DND-41 (cell line): ENCODE measurements at regions not wholly inside any gene's neighbourhood (a gene's known extent, or its start where the extent isn't known, plus 50 kb on each side); places are given as distances from the start of the nearest gene placed in this dataset.

Experiments used
- ATAC-seq: fragments of 200-7000 bp; cut with Tn5 transposase; 3 replicates; pipeline ENCODE4 v1.9.1; 2021; ENCODE audit warnings: low read depth; ENCODE audit not compliant: insufficient read depth
- DNase-seq: peaks from one replicate; pipeline ENCODE4 v3.0.0-alpha.2; 2020
- H2AFZ ChIP-seq: 2 replicates; pipeline ENCODE4 v1.6.0; 2012; ENCODE audit warnings: low read depth, low read length
- H3K27ac ChIP-seq: 2 replicates; pipeline ENCODE4 v1.5.1; 2012; ENCODE audit warnings: low read length, inconsistent platforms
- H3K27me3 ChIP-seq: fragments of 200-600 bp; sonication (generic); 2 replicates; pipeline ENCODE4 v1.6.0; 2012; ENCODE audit warnings: low read length, mild to moderate bottlenecking, inconsistent platforms; ENCODE audit not compliant: insufficient read depth, poor library complexity
- H3K36me3 ChIP-seq: 2 replicates; pipeline ENCODE4 v1.5.1; 2012; ENCODE audit warnings: low read length, inconsistent platforms; ENCODE audit not compliant: insufficient read depth
- H3K4me1 ChIP-seq: 2 replicates; pipeline ENCODE4 v1.5.1; 2012; ENCODE audit warnings: mild to moderate bottlenecking, low read length; ENCODE audit not compliant: insufficient read depth
- H3K4me2 ChIP-seq: 2 replicates; pipeline ENCODE4 v1.6.0; 2012; ENCODE audit warnings: mild to moderate bottlenecking, moderate library complexity, low read length, inconsistent platforms; ENCODE audit not compliant: insufficient read depth
- H3K4me3 ChIP-seq, 2 experiments: fragments of 200-600 bp in 1 of 2; shearing (Covaris generic) in 1 of 2; 2 replicates each; pipeline ENCODE4 v1.5.1; 2012 to 2016; ENCODE audit warnings: inconsistent platforms in 2 of 2, low read length in 2 of 2, mild to moderate bottlenecking in 2 of 2, low read depth in 1 of 2, moderate library complexity in 1 of 2
- H3K79me2 ChIP-seq: 2 replicates; pipeline ENCODE4 v1.6.0; 2012; ENCODE audit warnings: low read length, inconsistent platforms; ENCODE audit not compliant: insufficient read depth
- H3K9ac ChIP-seq: 2 replicates; pipeline ENCODE4 v1.6.0; 2012; ENCODE audit warnings: low read depth, mild to moderate bottlenecking, inconsistent platforms, low read length, moderate library complexity
- H3K9me3 ChIP-seq: 2 replicates; pipeline ENCODE4 v1.5.1; 2012; ENCODE audit warnings: low read length, moderate library complexity, mild to moderate bottlenecking, inconsistent platforms; ENCODE audit not compliant: insufficient read depth, severe bottlenecking
- H4K20me1 ChIP-seq: 2 replicates; pipeline ENCODE4 v1.6.0; 2012; ENCODE audit warnings: low read length; ENCODE audit not compliant: insufficient read depth
- EZH2 ChIP-seq: IDR thresholded peaks from 3 replicates; pipeline ENCODE4 v1.6.1; 2012; ENCODE audit warnings: borderline replicate concordance, low read depth, mild to moderate bottlenecking, moderate library complexity, low read length, inconsistent platforms; ENCODE audit not compliant: severe bottlenecking
- TF ChIP-seq, protein P1 (sequence below): IDR thresholded peaks from 2 replicates; pipeline ENCODE4 v1.5.1; 2012; ENCODE audit warnings: borderline replicate concordance, low read length, moderate library complexity, mild to moderate bottlenecking; ENCODE audit not compliant: poor library complexity, severe bottlenecking; ENCODE audit errors: extremely low read depth

DNA sequence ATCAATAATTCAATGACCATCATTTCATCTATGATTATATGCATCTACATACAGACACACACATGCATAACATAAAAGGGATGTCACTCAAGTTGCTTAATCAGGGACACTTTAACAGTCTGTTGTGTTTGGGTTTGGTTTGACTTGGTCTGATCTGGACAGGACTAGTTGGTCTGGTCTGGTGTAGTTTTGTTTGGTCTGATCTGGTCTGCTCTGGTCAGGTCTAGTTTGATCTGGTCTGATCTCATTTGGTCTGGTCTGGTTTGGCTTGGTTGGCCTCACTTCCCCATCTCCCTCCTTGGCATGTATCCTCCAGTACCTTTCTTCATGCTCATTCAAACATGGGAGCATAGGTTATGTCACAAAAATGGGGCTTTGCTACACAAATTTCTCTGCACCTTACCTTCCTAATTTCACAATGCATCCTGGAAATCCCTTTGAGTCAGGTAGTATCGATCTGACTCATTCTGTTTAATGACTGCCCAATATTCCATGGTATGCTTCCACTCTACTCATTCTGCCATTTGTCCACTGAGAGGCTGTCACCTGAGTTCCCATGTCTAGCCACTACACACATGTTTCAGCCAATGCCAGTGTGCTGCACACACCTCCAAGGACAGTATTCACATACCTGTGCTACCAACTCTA is 73.0 kb upstream of the TPM1 start:
- no peak for DNase-seq
- TF ChIP-seq, protein P1, sequence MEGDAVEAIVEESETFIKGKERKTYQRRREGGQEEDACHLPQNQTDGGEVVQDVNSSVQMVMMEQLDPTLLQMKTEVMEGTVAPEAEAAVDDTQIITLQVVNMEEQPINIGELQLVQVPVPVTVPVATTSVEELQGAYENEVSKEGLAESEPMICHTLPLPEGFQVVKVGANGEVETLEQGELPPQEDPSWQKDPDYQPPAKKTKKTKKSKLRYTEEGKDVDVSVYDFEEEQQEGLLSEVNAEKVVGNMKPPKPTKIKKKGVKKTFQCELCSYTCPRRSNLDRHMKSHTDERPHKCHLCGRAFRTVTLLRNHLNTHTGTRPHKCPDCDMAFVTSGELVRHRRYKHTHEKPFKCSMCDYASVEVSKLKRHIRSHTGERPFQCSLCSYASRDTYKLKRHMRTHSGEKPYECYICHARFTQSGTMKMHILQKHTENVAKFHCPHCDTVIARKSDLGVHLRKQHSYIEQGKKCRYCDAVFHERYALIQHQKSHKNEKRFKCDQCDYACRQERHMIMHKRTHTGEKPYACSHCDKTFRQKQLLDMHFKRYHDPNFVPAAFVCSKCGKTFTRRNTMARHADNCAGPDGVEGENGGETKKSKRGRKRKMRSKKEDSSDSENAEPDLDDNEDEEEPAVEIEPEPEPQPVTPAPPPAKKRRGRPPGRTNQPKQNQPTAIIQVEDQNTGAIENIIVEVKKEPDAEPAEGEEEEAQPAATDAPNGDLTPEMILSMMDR = no peak
- TF ChIP-seq EZH2 = no peak
- no peak overlapping the region for H3K4me2 ChIP-seq
- H3K27me3 ChIP-seq = peaks cover 5% of the 10 kb centered on the region
- H3K27ac ChIP-seq = no peak overlapping the region
- H3K4me1 ChIP-seq = no peaks in the 10 kb centered on the region
- H3K79me2 ChIP-seq = no peaks in the 10 kb centered on the region
- no peak for ATAC-seq
- no peak overlapping the region for H3K9ac ChIP-seq
- no peaks in the 10 kb centered on the region for H3K36me3 ChIP-seq
- H2AFZ ChIP-seq = no peak overlapping the region
- H3K9me3 ChIP-seq = no peaks in the 10 kb centered on the region
- H3K4me3 ChIP-seq = no peak overlapping the region
- no peaks in the 10 kb centered on the region for H4K20me1 ChIP-seq

- Histone ChIP-seq H3K4me3 (no peak overlapping the region), H3K4me2 (no peak overlapping the region), H3K4me1 (no peaks in the 10 kb centered on the region), H3K27me3 (no peaks in the 10 kb centered on the region), H3K9ac (no peak overlapping the region), H3K79me2 (no peaks in the 10 kb centered on the region), H3K36me3 (no peaks in the 10 kb centered on the region), H4K20me1 (no peaks in the 10 kb centered on the region), H3K9me3 (no peaks in the 10 kb centered on the region), H2AFZ (no peak overlapping the region), H3K27ac (no peak overlapping the region)
- no peak for DNase-seq
- no peak for TF ChIP-seq EZH2
- TF ChIP-seq, protein P1 = no peak
- ATAC-seq = no peak
Observed at GRCh38 chr15:62972814-62973213, 69.7 kb upstream of the TPM1 start.

DNA sequence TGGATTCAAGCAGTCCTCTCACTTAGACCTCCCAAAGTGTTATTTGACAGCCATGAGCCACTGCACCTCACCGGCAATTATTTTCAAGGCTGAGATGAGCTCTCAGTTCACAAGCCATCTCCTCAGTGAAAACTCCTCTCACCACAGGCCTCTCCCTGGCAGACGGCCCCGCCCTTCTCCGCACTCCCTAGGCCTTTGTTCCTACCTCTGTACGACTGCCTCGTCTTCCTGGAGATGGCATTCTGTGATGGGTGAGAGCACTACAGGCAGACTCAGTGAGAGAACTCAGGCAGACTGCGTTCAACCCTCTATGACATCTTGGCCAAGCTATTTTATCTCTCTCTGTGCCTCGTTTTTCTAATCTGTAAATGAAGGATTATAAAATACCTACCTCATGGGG is 67.0 kb upstream of the TPM1 start:
- Histone ChIP-seq H2AFZ (no peak overlapping the region), H3K9ac (no peak overlapping the region), H3K27ac (no peak overlapping the region), H3K9me3 (no peaks in the 10 kb centered on the region), H3K36me3 (no peaks in the 10 kb centered on the region), H3K79me2 (no peaks in the 10 kb centered on the region), H3K4me3 (no peak overlapping the region), H3K4me1 (no peaks in the 10 kb centered on the region), H4K20me1 (no peaks in the 10 kb centered on the region), H3K27me3 (peaks cover 4% of the 10 kb centered on the region), H3K4me2 (no peak overlapping the region)
- DNase-seq = no peak
- TF ChIP-seq EZH2 = no peak
- TF ChIP-seq, protein P1 = no peak
- no peak for ATAC-seq

- no peaks in the 10 kb centered on the region for H4K20me1 ChIP-seq
- no peaks in the 10 kb centered on the region for H3K36me3 ChIP-seq
- no peaks in the 10 kb centered on the region for H3K9me3 ChIP-seq
- no peak overlapping the region for H3K4me3 ChIP-seq
- no peak overlapping the region for H2AFZ ChIP-seq
- H3K27ac ChIP-seq = no peak overlapping the region
- DNase-seq (no peak), ATAC-seq (no peak)
- no peak for TF ChIP-seq EZH2
- peaks cover 4% of the 10 kb centered on the region for H3K27me3 ChIP-seq
- no peaks in the 10 kb centered on the region for H3K79me2 ChIP-seq
- H3K4me1 ChIP-seq = no peaks in the 10 kb centered on the region
- no peak overlapping the region for H3K9ac ChIP-seq
- no peak overlapping the region for H3K4me2 ChIP-seq
Observed at GRCh38 chr15:62976301-62976881, 66.2 kb upstream of the TPM1 start.
